ENCODE measurements at regions not wholly inside any gene's neighbourhood (a gene's known extent, or its start where the extent isn't known, plus 50 kb on each side); places are given as distances from the start of the nearest gene placed in this dataset.
"Not testable (repeated sequence)": the region's sequence is repeated elsewhere in the genome, so short reads cannot be mapped to it uniquely, and the experiment has no call there.

DNA sequence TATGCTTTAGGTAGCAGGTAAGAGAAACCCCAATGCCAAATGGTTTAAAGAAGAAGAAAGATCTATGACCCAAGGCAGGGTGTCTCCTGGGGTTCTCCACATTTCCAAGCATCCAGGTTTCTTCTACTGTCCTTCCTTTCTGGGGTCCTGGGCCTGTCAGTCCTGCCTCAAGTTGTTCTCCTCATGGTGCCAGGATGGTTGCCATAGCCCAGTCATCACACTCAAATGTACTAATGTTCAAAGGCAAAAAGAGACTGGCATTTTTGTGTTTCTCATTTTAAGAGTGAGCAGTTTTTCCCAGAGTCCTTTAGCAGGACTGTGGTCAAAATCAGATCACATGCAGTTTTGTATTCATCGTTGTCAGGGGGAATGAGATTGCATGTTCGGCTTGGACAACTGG lies 59.9 kb upstream of the BOD1 start:
- H3K27me3 ChIP-seq = no peaks in the 10 kb centered on the region
- H3K4me1 ChIP-seq = peaks cover 0 to 29% of the 10 kb centered on the region in 2 donors
- TF ChIP-seq, protein P1, sequence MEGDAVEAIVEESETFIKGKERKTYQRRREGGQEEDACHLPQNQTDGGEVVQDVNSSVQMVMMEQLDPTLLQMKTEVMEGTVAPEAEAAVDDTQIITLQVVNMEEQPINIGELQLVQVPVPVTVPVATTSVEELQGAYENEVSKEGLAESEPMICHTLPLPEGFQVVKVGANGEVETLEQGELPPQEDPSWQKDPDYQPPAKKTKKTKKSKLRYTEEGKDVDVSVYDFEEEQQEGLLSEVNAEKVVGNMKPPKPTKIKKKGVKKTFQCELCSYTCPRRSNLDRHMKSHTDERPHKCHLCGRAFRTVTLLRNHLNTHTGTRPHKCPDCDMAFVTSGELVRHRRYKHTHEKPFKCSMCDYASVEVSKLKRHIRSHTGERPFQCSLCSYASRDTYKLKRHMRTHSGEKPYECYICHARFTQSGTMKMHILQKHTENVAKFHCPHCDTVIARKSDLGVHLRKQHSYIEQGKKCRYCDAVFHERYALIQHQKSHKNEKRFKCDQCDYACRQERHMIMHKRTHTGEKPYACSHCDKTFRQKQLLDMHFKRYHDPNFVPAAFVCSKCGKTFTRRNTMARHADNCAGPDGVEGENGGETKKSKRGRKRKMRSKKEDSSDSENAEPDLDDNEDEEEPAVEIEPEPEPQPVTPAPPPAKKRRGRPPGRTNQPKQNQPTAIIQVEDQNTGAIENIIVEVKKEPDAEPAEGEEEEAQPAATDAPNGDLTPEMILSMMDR (IDR thresholded peaks at IDR 0.05) = no peak
- H3K4me3 ChIP-seq = no peak overlapping the region
- no peaks in the 10 kb centered on the region for H3K36me3 ChIP-seq
- H3K27ac ChIP-seq = no peak overlapping the region
- DNase-seq (ENCODE audit: low spot score) = no peak
- H3K9me3 ChIP-seq = peaks cover 0 to 7% of the 10 kb centered on the region in 2 donors

- no peak overlapping the region for H3K4me3 ChIP-seq
- no peaks in the 10 kb centered on the region for H3K36me3 ChIP-seq
- peaks cover 0 to 24% of the 10 kb centered on the region in 2 donors for H3K4me1 ChIP-seq
- DNase-seq (ENCODE audit: low spot score) = no peak
- TF ChIP-seq, protein P1 (IDR thresholded peaks at IDR 0.05) = no peak
- no peak overlapping the region for H3K27ac ChIP-seq
- H3K9me3 ChIP-seq = peaks cover 0 to 7% of the 10 kb centered on the region in 2 donors
- no peaks in the 10 kb centered on the region for H3K27me3 ChIP-seq
Observed at GRCh38 chr5:173677125-173677672, 60.7 kb upstream of the BOD1 start.

- Histone ChIP-seq H3K27me3 (no peaks in the 10 kb centered on the region), H3K9me3 (peaks cover 0 to 3% of the 10 kb centered on the region in 2 donors), H3K36me3 (no peaks in the 10 kb centered on the region), H3K27ac (no peak overlapping the region), H3K4me3 (no peak overlapping the region), H3K4me1 (peaks cover 0 to 9% of the 10 kb centered on the region in 2 donors)
- DNase-seq (ENCODE audit: low spot score) = no peak
- TF ChIP-seq, protein P1 (IDR thresholded peaks at IDR 0.05) = no peak
Observed at GRCh38 chr5:173679909-173680630, 63.6 kb upstream of the BOD1 start.

DNA sequence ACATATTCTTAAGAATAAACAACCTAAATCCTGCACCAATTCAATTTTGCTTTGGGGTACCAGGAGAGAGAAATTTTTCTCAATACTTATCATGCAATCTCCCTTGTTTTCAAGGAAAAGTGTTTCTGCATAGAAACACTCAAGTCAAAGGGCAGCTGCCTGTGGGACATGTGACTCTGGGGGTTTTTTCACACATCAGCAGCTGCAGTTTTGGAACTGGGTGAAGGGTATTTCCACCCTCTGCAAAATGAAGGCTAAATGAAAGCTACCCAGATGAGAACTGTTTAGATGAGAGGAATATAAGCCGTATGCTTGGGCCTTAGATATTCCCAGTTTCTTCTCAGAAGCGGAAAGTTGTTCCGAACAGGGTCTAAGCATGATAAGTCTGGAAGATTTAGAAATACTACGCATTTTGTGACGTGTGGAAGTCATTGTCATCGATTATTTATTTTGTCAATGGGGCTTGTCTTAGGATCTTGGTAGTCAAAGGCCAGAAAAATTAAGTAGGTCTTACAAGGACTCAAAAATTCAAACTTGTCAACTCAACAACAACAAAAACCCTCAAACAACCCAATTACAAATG lies 64.3 kb upstream of the BOD1 start:
- TF ChIP-seq, protein P1 (IDR thresholded peaks at IDR 0.05) = no peak
- DNase-seq (ENCODE audit: low spot score) = no peak

GRCh38 chr5:173682313-173682712 lies 65.9 kb upstream of the BOD1 start:
- DNase-seq (ENCODE audit: low spot score) = no peak
- no peaks in the 10 kb centered on the region for H3K27me3 ChIP-seq
- TF ChIP-seq, protein P1 (IDR thresholded peaks at IDR 0.05) = no peak

More for the DNA sequence above, 64.3 kb upstream of the BOD1 start:
- H3K9me3 ChIP-seq = no peaks in the 10 kb centered on the region
- H3K4me3 ChIP-seq = no peak overlapping the region
- H3K36me3 ChIP-seq = no peaks in the 10 kb centered on the region
- no peaks in the 10 kb centered on the region for H3K27me3 ChIP-seq
- H3K27ac ChIP-seq = no peak overlapping the region
- H3K4me1 ChIP-seq = peaks cover 0 to 9% of the 10 kb centered on the region in 2 donors

DNA sequence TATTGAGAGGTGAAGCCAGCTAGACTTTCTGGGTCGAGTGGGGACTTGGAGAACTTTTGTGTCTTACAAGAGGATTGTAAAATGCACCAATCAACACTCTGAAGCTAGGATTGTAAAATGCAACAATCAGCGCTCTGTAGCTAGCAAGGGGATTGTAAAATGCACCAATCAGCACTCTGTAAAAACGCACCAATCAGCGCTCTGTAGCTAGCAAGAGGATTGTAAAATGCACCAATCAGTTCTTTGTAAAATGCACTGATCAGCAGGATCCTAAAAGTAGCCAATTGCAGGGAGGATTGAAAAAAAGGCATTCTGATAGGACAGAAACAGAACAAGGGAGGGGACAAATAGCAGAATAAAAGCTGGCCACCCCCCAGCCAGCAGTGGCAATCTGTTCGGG lies 68.1 kb upstream of the BOD1 start:
- not testable (repeated sequence) for H3K27ac ChIP-seq; H3K9me3 ChIP-seq; H3K27me3 ChIP-seq; DNase-seq (ENCODE audit: low spot score); H3K36me3 ChIP-seq; H3K4me3 ChIP-seq
- H3K4me1 ChIP-seq = peaks cover 0 to 21% of the 10 kb centered on the region in 2 donors

More at GRCh38 chr5:173682313-173682712, 65.9 kb upstream of the BOD1 start:
- Histone ChIP-seq H3K4me1 (peaks cover 0 to 9% of the 10 kb centered on the region in 2 donors), H3K27ac (no peak overlapping the region), H3K4me3 (no peak overlapping the region), H3K9me3 (no peaks in the 10 kb centered on the region), H3K36me3 (no peaks in the 10 kb centered on the region)

Data from right atrium auricular region (tissue), 2 donors.